Mesodermal cell (in vitro differentiated cells): ENCODE measurements at regions not wholly inside any gene's neighbourhood (a gene's known extent, or its start where the extent isn't known, plus 50 kb on each side); places are given as distances from the start of the nearest gene placed in this dataset.

Source experiments
- H3K27ac ChIP-seq: 2 replicates; pipeline ENCODE4 v1.7.0; 2013; ENCODE audit warnings: mild to moderate bottlenecking, low read depth, low read length, moderate library complexity; ENCODE audit not compliant: severe bottlenecking
- H3K36me3 ChIP-seq: 2 replicates; pipeline ENCODE4 v1.7.1; 2013; ENCODE audit warnings: mild to moderate bottlenecking, low read length, moderate library complexity; ENCODE audit not compliant: control insufficient read depth, insufficient read depth
- H3K4me1 ChIP-seq: one replicate; pipeline ENCODE4 v1.7.1; 2013; ENCODE audit warnings: mild to moderate bottlenecking, low read length; ENCODE audit not compliant: insufficient read depth, control insufficient read depth, poor library complexity, severe bottlenecking
- H3K4me3 ChIP-seq: 2 replicates; pipeline ENCODE4 v1.7.0; 2013; ENCODE audit warnings: low read length, control low read depth, mild to moderate bottlenecking; ENCODE audit not compliant: insufficient read depth, poor library complexity, severe bottlenecking; ENCODE audit errors: extremely low read depth
- H3K9me3 ChIP-seq: 2 replicates; pipeline ENCODE4 v1.7.1; 2013; ENCODE audit warnings: mild to moderate bottlenecking, low read length, moderate library complexity; ENCODE audit not compliant: control insufficient read depth
- whole genome bisulfite sequencing, 2 experiments: methylation state at CpG; one replicate each; pipeline ENCODE4 v1.1.5; 2013; ENCODE audit warnings: missing lambda C conversion rate in 2 of 2; ENCODE audit not compliant: insufficient coverage in 2 of 2; 5-methylcytosine and 5-hydroxymethylcytosine counted together

- 100% methylated on average over 1 of the region's 1 CpG for WGBS, 2 experiments
- no peak overlapping the region for H3K27ac ChIP-seq
Observed at GRCh38 chr13:80483157-80483556, 142.2 kb upstream of the SPRY2 start.

GRCh38 chr13:80481588-80481987 is 140.7 kb upstream of the SPRY2 start:
- H3K36me3 ChIP-seq, result no peaks in the 10 kb centered on the region
- no peaks in the 10 kb centered on the region for H3K4me1 ChIP-seq
- no peaks in the 10 kb centered on the region for H3K9me3 ChIP-seq
- no peak overlapping the region for H3K4me3 ChIP-seq
- no peak overlapping the region for H3K27ac ChIP-seq

More at GRCh38 chr13:80483157-80483556, 142.2 kb upstream of the SPRY2 start:
- H3K36me3 ChIP-seq, result no peaks in the 10 kb centered on the region
- no peak overlapping the region for H3K4me3 ChIP-seq
- H3K4me1 ChIP-seq, result no peaks in the 10 kb centered on the region
- no peaks in the 10 kb centered on the region for H3K9me3 ChIP-seq

GRCh38 chr13:80477661-80478443 is 136.9 kb upstream of the SPRY2 start:
- 91 to 94% methylated on average over 2 to 3 of the region's 5 CpGs for WGBS, 2 experiments
- no peak overlapping the region for H3K4me3 ChIP-seq
- no peaks in the 10 kb centered on the region for H3K36me3 ChIP-seq
- no peaks in the 10 kb centered on the region for H3K4me1 ChIP-seq
- H3K27ac ChIP-seq, result no peak overlapping the region
- H3K9me3 ChIP-seq, result no peaks in the 10 kb centered on the region

GRCh38 chr13:80476953-80477352 is 136.0 kb upstream of the SPRY2 start:
- Histone ChIP-seq H3K4me3 (no peak overlapping the region), H3K4me1 (no peaks in the 10 kb centered on the region), H3K27ac (no peak overlapping the region), H3K9me3 (no peaks in the 10 kb centered on the region), H3K36me3 (no peaks in the 10 kb centered on the region)
- WGBS, 2 experiments, result 100% methylated on average over 1 of the region's 3 CpGs; no CpG with 5 or more reads in 1 of the 2 experiments

GRCh38 chr13:80475718-80476117 is 134.8 kb upstream of the SPRY2 start:
- no peaks in the 10 kb centered on the region for H3K36me3 ChIP-seq
- whole genome bisulfite sequencing, 2 experiments, result 90% methylated on average over 2 of the region's 2 CpGs; no CpG with 5 or more reads in 1 of the 2 experiments
- H3K4me1 ChIP-seq, result no peaks in the 10 kb centered on the region
- no peaks in the 10 kb centered on the region for H3K9me3 ChIP-seq
- no peak overlapping the region for H3K27ac ChIP-seq
- H3K4me3 ChIP-seq, result no peak overlapping the region

GRCh38 chr13:80473695-80474094 is 132.8 kb upstream of the SPRY2 start:
- Histone ChIP-seq H3K4me3 (no peak overlapping the region), H3K4me1 (no peaks in the 10 kb centered on the region), H3K36me3 (no peaks in the 10 kb centered on the region), H3K27ac (no peak overlapping the region), H3K9me3 (no peaks in the 10 kb centered on the region)
- WGBS, 2 experiments, result no CpG with 5 or more reads among the region's 1 CpG

- no peak overlapping the region for H3K4me3 ChIP-seq
- WGBS, 2 experiments, result 83% methylated on average over 1 of the region's 3 CpGs; no CpG with 5 or more reads in 1 of the 2 experiments
- no peak overlapping the region for H3K27ac ChIP-seq
- H3K36me3 ChIP-seq, result no peaks in the 10 kb centered on the region
- no peaks in the 10 kb centered on the region for H3K4me1 ChIP-seq
- H3K9me3 ChIP-seq, result no peaks in the 10 kb centered on the region
Observed at GRCh38 chr13:80469853-80470381, 129.0 kb upstream of the SPRY2 start.

- H3K4me3 ChIP-seq, result no peak overlapping the region
- 83 to 100% methylated on average over 1 to 4 of the region's 6 CpGs for WGBS, 2 experiments
- H3K36me3 ChIP-seq, result no peaks in the 10 kb centered on the region
- H3K27ac ChIP-seq, result no peak overlapping the region
- H3K9me3 ChIP-seq, result no peaks in the 10 kb centered on the region
- no peaks in the 10 kb centered on the region for H3K4me1 ChIP-seq
Observed at GRCh38 chr13:80469105-80469852, 128.4 kb upstream of the SPRY2 start.

- WGBS, 2 experiments, result 80% methylated on average over 1 of the region's 2 CpGs; no CpG with 5 or more reads in 1 of the 2 experiments
Observed at GRCh38 chr13:80465321-80465720, 124.4 kb upstream of the SPRY2 start.

GRCh38 chr13:80463673-80464352 is 122.9 kb upstream of the SPRY2 start:
- Histone ChIP-seq H3K27ac (no peak overlapping the region), H3K4me1 (no peaks in the 10 kb centered on the region), H3K9me3 (no peaks in the 10 kb centered on the region), H3K4me3 (no peak overlapping the region), H3K36me3 (no peaks in the 10 kb centered on the region)
- WGBS, 2 experiments, result 86 to 100% methylated on average over 1 to 2 of the region's 3 CpGs

More at GRCh38 chr13:80465321-80465720, 124.4 kb upstream of the SPRY2 start:
- no peaks in the 10 kb centered on the region for H3K4me1 ChIP-seq
- no peaks in the 10 kb centered on the region for H3K36me3 ChIP-seq
- no peak overlapping the region for H3K4me3 ChIP-seq
- H3K27ac ChIP-seq, result no peak overlapping the region
- no peaks in the 10 kb centered on the region for H3K9me3 ChIP-seq
